HL-60 (cell line): ENCODE measurements at regions not wholly inside any gene's neighbourhood (a gene's known extent, or its start where the extent isn't known, plus 50 kb on each side); places are given as distances from the start of the nearest gene placed in this dataset.

ENCODE experiments used
- DNase-seq, 2 experiments: peaks; one replicate each; pipeline ENCODE4 v3.0.0-alpha.2; 2010 to 2020; ENCODE audit warnings: low read depth in 1 of 2, low spot score in 1 of 2
- H3K27ac ChIP-seq: fragments of 250-450 bp; sonication (Bioruptor Pico); replicated peaks from 2 replicates; pipeline ENCODE4 v1.5.1; 2020; ENCODE audit warnings: mild to moderate bottlenecking, moderate library complexity
- H3K27me3 ChIP-seq: fragments of 250-450 bp; sonication (Bioruptor Pico); 2 replicates; pipeline ENCODE4 v1.5.1; 2021; ENCODE audit warnings: mild to moderate bottlenecking, moderate library complexity; ENCODE audit not compliant: insufficient read depth, poor library complexity, severe bottlenecking
- H3K4me3 ChIP-seq: replicated peaks from 2 replicates; pipeline ENCODE4 v1.5.1; 2011; ENCODE audit warnings: mild to moderate bottlenecking, control low read depth, low read length; ENCODE audit not compliant: insufficient read depth
- CTCF ChIP-seq: IDR thresholded peaks from one replicate; pipeline ENCODE4 v1.5.1; 2011; ENCODE audit warnings: low read length, control low read depth, inconsistent platforms; ENCODE audit not compliant: insufficient read depth
- GABPA ChIP-seq: IDR thresholded peaks from 2 replicates; pipeline ENCODE4 v1.6.1; 2012; ENCODE audit warnings: low read depth
- POLR2AphosphoS5 ChIP-seq: IDR thresholded peaks from 2 replicates; pipeline ENCODE4 v1.6.1; 2012; ENCODE audit warnings: low read depth
- REST ChIP-seq: IDR thresholded peaks from 2 replicates; pipeline ENCODE4 v1.6.1; 2012; ENCODE audit warnings: low read depth; ENCODE audit not compliant: insufficient replicate concordance
- SPI1 ChIP-seq: IDR thresholded peaks from 2 replicates; pipeline ENCODE4 v1.6.1; 2012; ENCODE audit warnings: low read depth, mild to moderate bottlenecking, borderline replicate concordance

GRCh38 chr3:3305841-3306240 is 126.3 kb upstream of the CRBN start:
- Histone ChIP-seq H3K27me3 (peaks cover 2% of the 10 kb centered on the region), H3K27ac (no peak overlapping the region), H3K4me3 (no peak overlapping the region)
- TF ChIP-seq SPI1: no peak
- no peak for TF ChIP-seq CTCF
- TF ChIP-seq GABPA: no peak
- TF ChIP-seq REST: no peak
- no peak for DNase-seq

GRCh38 chr3:3305084-3305483 is 125.6 kb upstream of the CRBN start:
- TF ChIP-seq CTCF (no peak), GABPA (no peak), REST (no peak), POLR2AphosphoS5 (no peak), SPI1 (no peak)
- no peak for DNase-seq
- Histone ChIP-seq H3K4me3 (no peak overlapping the region), H3K27me3 (peaks cover 2% of the 10 kb centered on the region), H3K27ac (no peak overlapping the region)

GRCh38 chr3:3303636-3304035 is 124.1 kb upstream of the CRBN start:
- DNase-seq: no peak
- Histone ChIP-seq H3K27me3 (peaks cover 2% of the 10 kb centered on the region), H3K4me3 (no peak overlapping the region), H3K27ac (no peak overlapping the region)
- TF ChIP-seq GABPA: no peak
- TF ChIP-seq SPI1: no peak
- TF ChIP-seq POLR2AphosphoS5: no peak

- Histone ChIP-seq H3K27ac (no peak overlapping the region), H3K27me3 (peaks cover 2% of the 10 kb centered on the region), H3K4me3 (no peak overlapping the region)
- TF ChIP-seq POLR2AphosphoS5: no peak
- TF ChIP-seq REST: no peak
- TF ChIP-seq CTCF: no peak
- no peak for TF ChIP-seq GABPA
- no peak for TF ChIP-seq SPI1
- no peak for DNase-seq
These were observed 123.5 kb upstream of the CRBN start for GRCh38 chr3:3302964-3303363.
